ENCODE measurements at regions not wholly inside any gene's neighbourhood (a gene's known extent, or its start where the extent isn't known, plus 50 kb on each side); places are given as distances from the start of the nearest gene placed in this dataset.

DNA sequence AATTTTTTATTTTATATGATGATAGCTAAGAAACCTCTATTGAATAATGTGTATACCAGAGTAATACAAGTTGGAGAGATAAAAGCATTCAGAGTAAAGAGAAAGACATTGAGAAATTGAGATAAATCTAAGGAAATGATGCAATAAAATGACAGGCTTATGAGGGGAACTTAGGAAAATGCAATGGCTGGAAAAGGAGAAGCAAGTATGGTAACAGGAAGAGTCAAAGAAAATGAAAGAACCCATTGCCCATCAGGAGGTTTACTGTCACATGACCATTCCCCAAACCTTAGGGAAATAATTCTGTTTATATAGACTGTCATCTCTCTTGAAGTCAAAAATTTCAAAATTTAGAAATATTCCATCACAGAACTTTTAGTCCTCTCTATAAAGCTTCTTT is 808.0 kb upstream of the PRR20A start:
- TF ChIP-seq POLR2A (IDR thresholded peaks at IDR 0.05) (no peak), CTCF (IDR thresholded peaks at IDR 0.05) (no peak)
